GM18870 (cell line): ENCODE measurements at regions not wholly inside any gene's neighbourhood (a gene's known extent, or its start where the extent isn't known, plus 50 kb on each side); places are given as distances from the start of the nearest gene placed in this dataset.

ENCODE experiments used
- ATAC-seq: cut with Tn5 transposase; IDR thresholded peaks from one replicate; pipeline ENCODE4 v1.9.1; 2021; ENCODE audit warnings: moderate library complexity; ENCODE audit not compliant: unreplicated experiment

DNA sequence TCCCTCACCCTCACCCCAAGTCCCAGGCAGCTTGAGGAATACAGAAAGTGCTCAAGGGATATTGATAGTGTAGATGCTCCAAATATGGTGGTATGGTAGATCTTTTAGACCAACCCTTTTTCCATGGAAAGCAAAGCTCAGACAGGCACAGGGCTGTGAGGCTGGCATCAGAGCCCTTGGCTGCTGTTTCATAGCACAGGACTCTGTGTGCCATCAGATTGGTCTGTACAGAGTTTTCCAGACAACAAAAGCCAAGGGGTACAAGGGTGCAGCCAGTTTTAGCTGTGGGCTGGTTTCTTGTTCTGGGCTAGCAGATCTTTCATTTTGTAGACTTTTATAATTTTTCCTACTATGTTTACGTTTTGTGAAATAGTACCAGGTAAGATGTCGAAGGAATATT is 296.9 kb upstream of the TNP1 start:
- ATAC-seq = no peak

DNA sequence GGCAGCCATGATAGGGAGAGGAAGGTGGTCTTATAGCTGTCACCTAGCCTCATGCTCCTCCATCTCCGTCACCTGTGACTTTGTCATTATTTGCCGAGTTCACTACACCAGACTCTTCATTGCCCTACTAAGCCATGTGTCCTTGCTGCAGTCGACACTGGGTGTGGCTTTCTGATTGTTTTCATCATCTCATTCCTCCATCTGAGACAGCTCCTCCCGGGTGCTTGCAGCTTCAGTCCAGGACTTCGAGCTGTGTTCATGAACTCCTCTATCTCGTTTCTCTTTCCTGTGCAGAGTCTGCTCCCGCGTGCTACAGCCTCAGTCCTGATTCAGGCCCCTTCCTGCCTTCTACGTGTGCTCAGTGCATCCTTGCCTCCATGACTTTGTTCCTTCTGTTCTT is 295.1 kb upstream of the TNP1 start:
- no peak for ATAC-seq

DNA sequence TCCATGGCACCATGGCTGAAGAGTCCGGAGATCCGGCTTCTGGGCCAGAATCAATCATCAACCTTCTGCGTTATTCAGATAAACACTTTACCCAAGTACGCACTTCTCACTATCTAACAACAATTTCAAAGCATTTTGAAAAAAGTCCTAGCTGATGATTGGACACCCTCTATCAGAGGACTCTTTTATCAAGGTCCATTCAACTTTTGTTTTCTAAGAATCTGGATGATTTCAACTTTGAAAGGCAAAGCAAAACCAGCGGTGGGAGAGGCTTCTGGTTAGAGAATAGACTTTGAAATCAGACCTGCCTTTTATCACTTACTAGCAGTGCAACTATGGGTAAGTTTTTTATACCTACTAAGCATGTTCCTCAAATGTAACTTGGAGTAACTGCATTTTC is 293.6 kb upstream of the TNP1 start:
- ATAC-seq = no peak

DNA sequence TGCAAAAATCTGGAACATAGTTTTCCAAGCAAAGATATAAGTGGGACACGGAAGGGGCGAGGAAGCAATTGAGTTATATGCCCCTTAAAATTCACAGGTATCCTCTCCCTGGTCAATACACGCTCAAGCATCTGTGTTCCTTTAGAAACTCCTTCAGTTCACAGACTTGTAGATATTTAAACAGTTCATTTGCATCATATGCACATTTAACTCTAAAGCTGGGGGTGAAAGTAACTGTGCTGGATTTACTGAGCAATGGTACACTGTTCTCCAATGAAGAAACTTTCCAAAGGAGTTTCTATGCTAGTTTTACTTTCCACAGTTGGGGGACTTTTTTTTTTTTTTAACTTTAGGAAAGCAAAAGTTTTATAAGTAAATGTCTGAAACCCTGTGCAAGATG is 293.0 kb upstream of the TNP1 start:
- ATAC-seq = no peak

DNA sequence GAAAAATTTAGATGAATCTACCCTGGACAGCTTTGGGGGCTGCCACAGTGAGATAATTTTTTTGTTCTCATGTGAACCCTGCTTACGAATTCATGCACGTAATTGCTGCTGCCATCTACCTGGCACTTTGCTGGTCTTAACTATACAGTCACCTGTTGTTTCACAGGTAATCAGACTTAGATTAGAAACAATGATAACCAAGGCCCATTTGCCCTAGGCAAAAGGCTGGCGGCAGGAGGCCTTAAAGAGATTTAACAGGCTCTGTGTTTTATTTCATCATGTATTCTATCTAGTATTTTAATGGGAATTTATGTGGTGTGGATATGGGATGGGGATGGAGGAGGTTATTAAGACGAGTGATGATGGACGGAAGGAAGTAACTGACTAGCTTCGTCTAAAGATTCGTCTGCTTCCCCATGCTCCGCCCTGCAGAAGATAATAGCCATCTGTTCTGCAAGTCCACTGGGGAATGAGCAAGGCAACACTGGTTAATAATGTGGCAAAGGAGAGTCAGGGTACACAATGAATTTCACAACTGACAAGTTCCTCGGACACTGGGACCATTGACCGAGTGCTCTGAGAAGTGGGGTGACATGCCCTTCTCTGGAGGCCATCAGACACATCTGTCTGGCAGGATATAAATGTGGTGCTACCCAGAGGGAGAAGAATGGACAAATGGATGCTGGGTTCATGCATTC is 291.8 kb upstream of the TNP1 start:
- ATAC-seq = no peak

DNA sequence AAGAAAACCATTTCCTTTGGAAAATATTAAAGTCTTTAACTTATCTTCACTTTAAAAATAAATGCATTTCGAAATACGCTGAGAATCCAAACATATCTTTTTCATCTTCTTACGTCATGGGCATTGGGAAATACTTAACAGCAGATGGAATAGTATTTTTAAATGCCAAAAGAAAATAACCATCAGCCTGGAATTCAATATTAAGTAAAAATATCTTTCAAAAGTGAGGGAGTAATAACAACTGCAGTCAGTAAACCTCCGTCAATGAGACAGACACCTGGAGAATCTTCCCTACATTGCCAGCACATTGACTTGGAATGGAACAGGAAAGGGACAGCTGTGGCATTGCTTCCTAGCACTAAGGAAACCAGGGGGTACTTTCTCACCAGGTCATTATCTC is 290.4 kb upstream of the TNP1 start:
- ATAC-seq = no peak

DNA sequence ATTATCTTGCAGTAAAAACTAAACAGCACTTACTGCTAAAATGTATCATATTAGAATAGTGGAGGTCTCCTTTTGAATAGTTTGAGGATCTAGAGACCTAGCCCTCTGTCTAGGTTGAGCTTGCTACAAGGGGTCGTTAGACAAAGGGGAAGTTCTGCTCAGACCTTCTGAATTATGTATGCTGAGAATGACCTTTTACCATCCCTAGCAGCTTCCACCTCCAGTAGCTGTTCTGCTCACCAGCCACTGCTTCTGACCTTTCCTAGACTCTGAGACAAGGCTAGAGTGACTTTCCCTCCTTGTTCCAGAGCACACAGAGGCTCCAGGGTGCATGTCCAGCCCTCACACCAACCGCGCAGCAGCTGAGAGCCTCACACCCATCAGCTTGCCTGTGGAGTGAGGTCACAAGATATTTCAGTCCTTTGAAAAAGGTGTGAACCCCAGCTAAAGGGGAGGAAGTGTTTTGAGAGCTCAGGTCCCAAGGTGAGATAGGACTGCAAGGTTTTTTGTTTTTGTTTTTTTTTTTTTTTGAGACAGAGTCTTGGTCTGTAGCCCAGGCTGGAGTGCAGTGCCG is 289.3 kb upstream of the TNP1 start:
- ATAC-seq = no peak

DNA sequence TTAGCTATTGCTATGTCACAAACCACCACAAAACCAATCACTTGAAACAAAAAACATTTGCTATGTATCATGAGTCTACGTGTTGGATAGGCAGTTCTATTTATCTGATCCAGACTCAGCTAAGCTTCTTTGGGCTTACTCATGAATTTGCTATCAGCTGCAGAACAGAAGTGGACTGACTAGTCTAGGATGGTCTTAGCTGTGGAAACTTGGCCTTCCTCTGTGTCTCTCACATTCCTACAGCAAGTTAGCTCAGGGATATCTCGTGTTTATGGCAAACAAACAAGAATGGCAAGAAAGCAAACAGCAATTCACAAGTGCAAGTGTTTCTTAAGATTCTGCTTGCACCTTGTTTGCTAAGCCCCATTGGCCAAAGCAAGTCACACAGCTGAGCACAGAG is 288.0 kb upstream of the TNP1 start:
- no peak for ATAC-seq

DNA sequence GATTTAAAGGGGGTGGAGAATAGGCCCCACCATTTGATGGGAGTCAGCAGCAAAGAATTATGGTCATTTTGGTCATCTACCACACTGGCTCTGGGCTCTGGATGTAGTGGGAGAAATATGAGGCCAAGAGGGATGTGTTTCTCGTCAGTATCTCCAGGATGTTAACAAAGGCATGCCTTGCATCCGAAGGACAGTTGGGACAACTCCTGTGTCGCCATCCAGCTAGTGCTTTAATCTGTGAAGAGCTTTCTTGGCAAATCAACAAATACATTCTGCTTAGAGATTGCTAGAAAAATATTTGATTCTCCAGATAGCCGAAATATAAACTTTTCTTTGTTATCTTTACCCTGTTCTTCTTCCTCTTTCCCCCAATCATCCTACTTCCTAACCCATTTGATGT is 287.1 kb upstream of the TNP1 start:
- no peak for ATAC-seq

DNA sequence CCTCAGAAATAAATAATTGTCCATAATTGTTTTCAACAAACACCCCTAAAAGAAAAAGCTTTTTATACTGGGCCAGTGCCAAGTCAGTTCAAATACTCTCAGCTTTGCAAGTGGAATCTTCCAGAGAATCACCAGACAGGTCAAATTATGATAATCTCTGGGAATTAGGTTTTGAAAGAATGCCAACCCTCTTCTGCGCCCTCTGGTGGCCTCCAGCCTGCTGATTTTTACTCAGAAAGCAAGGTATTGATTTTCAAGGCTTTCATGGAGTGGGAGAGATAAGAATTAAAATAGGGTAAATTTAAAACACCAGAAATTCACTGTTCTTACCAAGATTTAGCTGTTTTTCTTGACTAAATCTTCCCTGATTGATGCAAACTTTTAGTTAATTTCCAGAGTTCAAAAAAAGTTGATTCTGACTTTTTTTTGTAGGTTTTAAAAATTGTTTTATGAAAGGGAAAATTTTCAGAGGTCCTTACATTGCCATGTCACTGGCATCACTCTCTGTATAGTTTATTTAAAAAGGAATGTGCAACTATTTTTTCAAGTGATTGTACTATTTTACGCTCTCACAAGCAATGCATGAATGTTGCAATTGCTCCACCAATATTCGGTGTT is 282.9 kb upstream of the TNP1 start:
- ATAC-seq = no peak

DNA sequence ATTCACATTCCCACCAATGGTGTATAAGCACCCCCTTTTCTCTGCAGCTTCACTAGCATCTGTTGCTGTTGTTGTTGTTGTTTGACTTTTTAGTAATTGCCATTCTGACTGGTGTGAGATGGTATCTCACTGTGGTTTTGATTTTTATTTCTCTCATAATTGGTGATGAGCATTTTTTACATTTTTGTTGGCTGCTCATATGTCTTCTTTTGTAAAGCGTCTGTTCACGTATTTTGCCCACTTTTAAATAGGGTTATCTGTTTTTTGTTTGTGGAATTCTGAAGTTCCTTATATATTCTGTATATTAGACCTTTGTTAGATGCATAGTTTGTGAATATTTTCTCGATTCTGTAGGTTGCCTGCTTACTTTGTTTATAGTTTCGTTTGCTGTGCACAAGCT is 278.4 kb upstream of the TNP1 start:
- no peak for ATAC-seq

DNA sequence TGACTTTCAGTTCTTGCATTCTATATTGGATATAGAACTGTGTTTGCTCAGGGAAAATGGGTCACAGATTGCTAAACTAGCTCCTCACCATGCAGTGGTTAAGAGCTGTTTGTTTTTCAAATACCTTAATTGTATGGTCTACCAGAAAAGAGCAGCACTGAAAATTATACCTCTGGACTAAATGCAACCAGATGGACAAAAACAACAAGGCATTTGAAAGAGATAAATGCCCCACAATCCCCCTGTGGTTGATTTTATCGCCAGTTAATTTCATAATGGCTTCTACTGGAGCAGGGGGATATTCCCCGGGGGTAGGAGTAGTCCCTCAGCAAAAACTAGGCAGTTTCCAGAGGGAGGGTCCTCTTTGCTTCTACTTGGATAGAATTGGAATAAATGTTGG is 267.9 kb upstream of the TNP1 start:
- ATAC-seq = no peak

DNA sequence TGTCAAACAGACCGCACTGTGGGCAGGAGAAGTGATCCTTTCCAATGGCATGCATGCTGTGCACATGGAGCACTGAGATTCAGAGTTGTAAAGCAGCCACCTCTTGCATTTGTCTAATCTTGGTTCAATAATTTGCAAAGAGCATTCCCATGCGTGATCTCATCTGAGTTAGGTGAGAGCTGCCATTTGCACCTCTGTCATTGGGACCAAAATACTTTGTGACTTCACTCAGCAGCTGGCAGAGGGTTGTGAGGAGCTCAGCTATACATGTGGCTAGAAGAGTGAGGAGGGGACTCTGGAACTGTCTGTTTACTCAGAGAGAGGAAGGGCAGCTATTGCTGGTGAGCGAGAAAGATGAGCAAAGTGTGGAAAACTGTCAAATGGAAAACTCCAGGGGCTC is 265.1 kb upstream of the TNP1 start:
- ATAC-seq = no peak

DNA sequence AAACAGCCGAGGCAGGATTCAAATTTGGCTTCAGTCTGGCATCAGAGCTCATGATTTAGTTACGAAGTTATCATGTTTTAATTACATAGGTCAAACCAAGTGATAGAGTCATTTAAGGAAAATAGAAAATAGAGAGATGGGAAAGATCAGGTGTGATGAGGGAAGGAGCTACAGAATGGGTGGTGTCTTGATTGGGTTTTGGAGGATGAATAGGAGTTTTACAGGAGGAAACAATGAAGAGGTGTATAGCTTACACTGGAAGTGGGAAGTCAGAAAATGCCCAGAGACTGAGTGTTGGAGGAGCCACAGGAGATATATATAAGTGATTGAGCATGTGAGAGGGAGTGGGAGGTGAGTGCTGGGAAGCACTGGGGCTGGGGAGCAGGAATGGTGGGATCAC is 264.2 kb upstream of the TNP1 start:
- ATAC-seq = no peak

DNA sequence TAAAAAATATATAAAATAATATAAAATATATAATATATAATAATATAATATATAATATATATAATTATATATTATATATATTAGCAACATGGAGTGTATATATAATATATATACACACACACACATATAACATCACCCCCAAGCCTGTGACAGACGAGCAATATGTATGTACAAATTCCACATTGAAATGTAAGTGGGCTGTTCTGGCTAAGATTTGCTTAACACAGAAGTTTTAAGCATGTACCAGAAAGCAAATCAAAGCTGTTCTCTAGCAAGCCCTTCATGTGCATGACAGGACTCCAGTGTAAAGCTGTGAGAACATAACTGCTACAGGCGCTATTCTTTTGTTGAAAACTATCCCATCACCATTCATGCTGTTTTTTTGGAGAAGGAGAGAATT is 261.7 kb upstream of the TNP1 start:
- ATAC-seq = no peak

DNA sequence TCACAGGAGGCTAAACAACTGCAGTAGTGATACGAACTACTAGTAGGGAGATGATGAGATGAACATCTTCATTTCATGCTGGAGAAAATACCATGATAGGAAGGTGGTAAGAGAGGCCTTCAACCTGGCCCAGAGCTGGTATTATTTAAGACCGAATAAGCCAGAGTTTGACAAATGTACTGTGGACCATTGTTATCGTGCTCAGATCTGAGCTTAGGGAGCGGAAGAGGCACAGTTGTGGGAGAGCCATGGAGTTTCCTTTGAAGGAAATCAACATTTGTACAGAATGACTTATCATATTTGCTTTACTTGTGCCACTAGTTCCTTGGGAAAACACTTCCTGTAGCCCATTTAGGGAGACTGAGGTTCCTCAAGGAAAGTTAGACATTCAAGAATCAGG is 260.6 kb upstream of the TNP1 start:
- no peak for ATAC-seq

DNA sequence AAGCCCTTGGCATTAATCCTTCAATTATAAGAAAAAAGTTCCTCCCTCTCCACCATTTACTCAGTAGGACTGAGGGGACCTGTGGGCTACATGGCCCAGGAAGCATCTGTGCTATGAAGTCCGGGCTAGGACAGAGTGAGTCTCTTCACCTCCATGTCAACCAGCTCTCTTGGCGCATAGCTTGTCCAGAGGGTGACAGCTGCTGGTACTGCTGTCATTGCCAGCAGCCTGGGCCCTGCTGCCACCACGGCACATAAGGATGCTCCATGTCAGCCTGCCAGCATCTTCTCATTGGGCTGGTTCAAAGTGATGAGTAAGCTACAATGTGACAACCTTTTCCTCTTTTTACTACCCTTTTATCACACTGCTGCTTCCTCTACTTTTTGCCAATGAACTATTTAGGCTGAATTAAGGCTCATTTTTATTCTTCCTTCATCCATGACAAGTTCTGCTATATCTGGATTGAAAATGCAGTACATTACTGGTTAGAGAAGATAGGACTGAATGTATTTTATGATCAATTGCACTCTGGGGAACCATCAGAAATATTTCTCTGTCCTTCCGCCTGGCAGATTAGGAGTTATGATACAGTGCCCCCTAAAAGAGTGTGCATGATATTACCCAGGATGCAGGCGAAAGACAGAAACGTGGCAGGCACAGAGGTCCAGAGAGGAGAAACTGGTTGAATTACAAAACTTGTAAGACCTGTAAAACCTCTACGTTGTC is 258.9 kb upstream of the TNP1 start:
- ATAC-seq = no peak

DNA sequence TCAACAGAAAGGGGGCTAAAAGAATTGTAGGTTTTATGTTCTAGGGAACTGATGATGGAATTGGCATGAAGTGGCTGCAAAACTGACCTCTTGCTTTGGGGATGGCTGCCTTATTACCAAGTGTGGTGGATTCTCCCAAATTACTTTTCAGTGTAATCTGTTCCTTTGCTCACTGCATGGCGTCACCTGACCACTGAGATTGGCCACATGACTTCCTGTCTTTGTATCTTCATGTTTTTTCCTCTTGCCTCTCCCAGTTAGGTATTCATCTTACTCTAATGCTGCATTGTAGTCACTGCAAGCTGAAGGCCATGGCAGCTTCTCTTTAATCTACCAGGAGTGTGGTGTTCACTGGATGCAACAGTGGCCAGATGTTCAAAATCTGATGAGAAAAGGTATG is 257.7 kb upstream of the TNP1 start:
- ATAC-seq = no peak

DNA sequence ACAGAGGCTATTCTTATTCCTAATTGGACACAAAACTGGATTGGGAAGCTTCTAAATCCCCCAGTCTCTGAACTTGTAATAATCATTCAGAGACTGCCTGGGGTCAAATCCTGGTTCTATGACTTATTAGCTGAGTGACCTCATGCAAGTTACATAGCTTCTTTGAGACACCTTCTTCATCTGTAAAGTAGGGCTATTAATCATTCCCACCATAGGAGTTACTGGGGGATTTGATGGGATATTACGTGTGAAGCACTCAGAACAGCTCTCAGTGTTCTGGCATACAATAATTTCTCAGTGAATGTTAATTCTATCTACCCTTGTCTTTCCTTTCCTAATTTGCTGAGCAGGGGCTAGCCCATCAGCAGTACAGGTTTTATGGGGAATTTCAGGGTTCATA is 256.7 kb upstream of the TNP1 start:
- ATAC-seq = no peak

DNA sequence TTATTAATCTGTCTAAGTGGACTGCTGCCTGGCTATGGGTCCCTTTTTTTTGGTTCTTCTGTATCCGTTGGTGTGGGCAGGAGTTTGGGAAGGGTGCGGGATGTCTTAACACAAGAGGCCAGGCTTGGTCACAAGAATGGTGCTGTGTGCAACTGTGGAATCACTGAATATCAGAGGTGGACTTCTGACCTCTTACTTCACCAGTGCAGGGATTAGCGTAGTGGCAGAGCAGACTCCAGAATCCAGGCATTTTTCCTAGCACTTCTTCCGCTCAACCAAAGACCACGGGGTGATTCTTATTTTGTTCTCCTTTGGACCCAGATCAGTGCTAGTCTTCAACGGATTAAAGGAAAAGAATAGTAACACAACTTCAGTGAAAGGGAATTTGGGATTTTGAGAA is 254.3 kb upstream of the TNP1 start:
- ATAC-seq = no peak

DNA sequence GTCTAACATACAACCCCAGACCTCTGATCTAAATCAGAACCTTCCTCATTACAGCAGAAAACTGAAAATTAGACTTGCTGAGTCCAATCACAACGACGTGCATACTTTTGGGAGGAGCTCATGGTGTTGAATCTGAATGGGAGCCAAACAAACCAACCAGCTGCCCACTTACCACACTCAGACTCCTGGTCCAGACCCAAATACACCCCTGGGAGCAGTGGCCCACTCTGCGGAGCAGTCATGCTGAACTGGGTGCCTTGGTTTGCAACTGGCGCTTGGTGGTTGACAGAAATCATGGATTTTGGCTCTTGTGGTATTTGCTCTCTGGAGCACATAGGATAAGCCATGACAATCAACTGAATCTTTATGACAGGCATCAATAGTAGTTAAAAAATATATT is 253.6 kb upstream of the TNP1 start:
- no peak for ATAC-seq

DNA sequence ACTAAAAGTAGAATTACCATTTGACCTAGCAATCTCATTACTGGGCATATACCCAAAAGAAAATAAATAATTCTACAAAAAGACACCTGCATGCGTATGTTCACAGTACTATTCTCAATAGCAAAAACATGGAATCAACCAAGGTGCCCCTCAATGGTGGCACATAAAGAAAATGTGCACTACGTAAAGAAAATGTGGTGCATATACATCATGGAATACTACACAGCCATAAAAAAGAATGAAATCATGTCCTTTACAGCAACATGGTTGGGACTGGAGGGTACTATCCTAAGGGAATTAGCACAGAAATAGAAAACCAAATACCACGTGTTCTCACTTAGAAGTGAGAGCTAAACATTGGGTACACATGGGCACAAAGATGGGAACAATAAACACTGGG is 250.7 kb upstream of the TNP1 start:
- ATAC-seq = no peak
